HepG2 (cell line): ENCODE measurements at regions not wholly inside any gene's neighbourhood (a gene's known extent, or its start where the extent isn't known, plus 50 kb on each side); places are given as distances from the start of the nearest gene placed in this dataset.

Source experiments
- ATAC-seq: fragments of 200-7000 bp; cut with Tn5 transposase; 3 replicates; pipeline ENCODE4 v1.9.1; 2020; ENCODE audit warnings: mild to moderate bottlenecking, moderate library complexity
- BruUV-seq: library from RNA; stranded (reverse); fragments of 400-500 nt; replicated peaks from 2 replicates; lab custom pipeline; 2021; lab: Mats Ljungman, UMichigan
- CTCF ChIA-PET: fragments of 300-600 bp; formaldehyde crosslinking; extraction: SDS; loops from one replicate; lab custom pipeline; 2021; ENCODE audit warnings: low total read pairs, inconsistent platforms, low intra/inter-chr PET ratio; lab: Yijun Ruan, JAX
- POLR2A ChIA-PET: fragments of 350-600 bp; sonication (Branson Sonifier 250); formaldehyde crosslinking; loops from one replicate; lab custom pipeline; 2020; ENCODE audit warnings: antibody characterized with exemption, inconsistent platforms; lab: Yijun Ruan, JAX
- DNase-seq: peaks from one replicate; pipeline ENCODE4 v3.0.0-alpha.2; 2015; ENCODE audit warnings: low spot score
- FAIRE-seq: peaks from 3 replicates; lab custom pipeline; 2011; peaks lifted over from hg19 to GRCh38; lab: Jason Lieb, UNC
- H2AFZ ChIP-seq: one replicate; pipeline ENCODE4 v1.6.1; 2011; ENCODE audit warnings: low read length, inconsistent platforms
- H3K27ac ChIP-seq: fragments of 300-600 bp; 3 replicates; pipeline ENCODE4 v1.8.0; 2011; ENCODE audit warnings: mixed run types, mild to moderate bottlenecking, mixed read lengths, low read length, inconsistent platforms; ENCODE audit not compliant: insufficient read depth; ENCODE audit errors: extremely low read length
- H3K27me3 ChIP-seq, 2 experiments: fragments of 200-600 bp in 1 of 2; 2 replicates in 1 of 2; 3 replicates in 1 of 2; pipeline versions ENCODE4 v1.6.0 to v1.8.0; 2011; ENCODE audit warnings: low read length in 2 of 2, mild to moderate bottlenecking in 2 of 2, moderate library complexity in 2 of 2, inconsistent platforms in 1 of 2; ENCODE audit not compliant: insufficient read depth in 2 of 2, control insufficient read depth in 1 of 2
- H3K36me3 ChIP-seq, 2 experiments: fragments of 200-600 bp in 1 of 2; replicated peaks in 1 of 2; 2 replicates in 1 of 2; 3 replicates in 1 of 2; pipeline versions ENCODE4 v1.5.1 to v1.8.0; 2011; ENCODE audit warnings: low read length in 2 of 2, inconsistent platforms in 1 of 2; ENCODE audit not compliant: insufficient read depth in 2 of 2, control insufficient read depth in 1 of 2
- H3K4me1 ChIP-seq: 2 replicates; pipeline ENCODE4 v1.5.1; 2012; ENCODE audit warnings: low read length, inconsistent platforms; ENCODE audit not compliant: insufficient read depth
- H3K4me2 ChIP-seq: 2 replicates; pipeline ENCODE4 v1.6.0; 2011; ENCODE audit warnings: low read depth, low read length, inconsistent platforms
- H3K4me3 ChIP-seq, 3 experiments: fragments of 200-600 bp in 1 of 3; sonication (generic), shearing (Covaris generic) in 1 of 3; replicated peaks in 1 of 3; 2 replicates each; pipeline ENCODE4 v1.5.1; 2011 to 2016; ENCODE audit warnings: low read length in 3 of 3, inconsistent platforms in 2 of 3, low read depth in 2 of 3, mild to moderate bottlenecking in 2 of 3, control low read depth in 1 of 3, mixed read lengths in 1 of 3; ENCODE audit not compliant: insufficient read depth in 1 of 3
- H3K79me2 ChIP-seq: one replicate; pipeline ENCODE4 v1.6.1; 2011; ENCODE audit warnings: low read length, inconsistent platforms; ENCODE audit not compliant: insufficient read depth
- H3K9ac ChIP-seq: 2 replicates; pipeline ENCODE4 v1.6.0; 2011; ENCODE audit warnings: mild to moderate bottlenecking, low read depth, low read length, inconsistent platforms; ENCODE audit not compliant: insufficient read depth
- H3K9me3 ChIP-seq: 2 replicates; pipeline ENCODE4 v1.5.1; 2012; ENCODE audit warnings: mild to moderate bottlenecking, low read length
- H4K20me1 ChIP-seq: 2 replicates; pipeline ENCODE4 v1.6.0; 2011; ENCODE audit warnings: inconsistent platforms, mild to moderate bottlenecking, low read length, moderate library complexity; ENCODE audit not compliant: insufficient read depth
- AHR ChIP-seq: IDR thresholded peaks from 2 replicates; pipeline ENCODE4 v1.6.1; 2018; ENCODE audit warnings: missing genetic modification reagents, missing compliant biosample characterization
- BRCA1 ChIP-seq: sonication (generic); formaldehyde crosslinking; IDR thresholded peaks from 2 replicates; pipeline ENCODE4 v1.4.0; 2020; ENCODE audit warnings: missing genetic modification reagents
- HOXA9 ChIP-seq: sonication (generic); formaldehyde crosslinking; IDR thresholded peaks from 2 replicates; pipeline ENCODE4 v1.8.1; 2022; ENCODE audit warnings: missing genetic modification reagents, mild to moderate bottlenecking, moderate library complexity, borderline replicate concordance
- KLF12 ChIP-seq: sonication (generic); formaldehyde crosslinking; IDR thresholded peaks from 2 replicates; pipeline ENCODE4 v1.4.0; 2020; ENCODE audit warnings: missing genetic modification reagents, borderline replicate concordance
- NCOR1 ChIP-seq: fragments of 200-600 bp; sonication (generic); IDR thresholded peaks from 2 replicates; pipeline ENCODE4 v1.7.0; 2017; ENCODE audit warnings: antibody characterized with exemption, low read length, borderline replicate concordance
- RBM39 ChIP-seq: fragments of 200-400 bp; formaldehyde crosslinking; IDR thresholded peaks from one replicate; pipeline ENCODE4 v1.6.1; 2018; ENCODE audit warnings: antibody characterized with exemption, mild to moderate bottlenecking, low read depth, low read length; ENCODE audit not compliant: poor library complexity, severe bottlenecking
- TFDP2 ChIP-seq: sonication (generic); formaldehyde crosslinking; IDR thresholded peaks from 2 replicates; pipeline ENCODE4 v1.4.0; 2020; ENCODE audit warnings: missing genetic modification reagents
- THAP11 ChIP-seq: IDR thresholded peaks from 2 replicates; pipeline ENCODE4 v1.6.1; 2016; ENCODE audit warnings: missing biosample characterization, missing genetic modification reagents
- YEATS2 ChIP-seq: sonication (generic); formaldehyde crosslinking; IDR thresholded peaks from 2 replicates; pipeline ENCODE4 v1.4.0; 2020; ENCODE audit warnings: missing genetic modification reagents, borderline replicate concordance
- ZNF251 ChIP-seq: sonication (generic); formaldehyde crosslinking; IDR thresholded peaks from 2 replicates; pipeline ENCODE4 v1.9.0; 2021; ENCODE audit warnings: mild to moderate bottlenecking, missing genetic modification reagents
- ZNF282 ChIP-seq: fragments of 450-650 bp; IDR thresholded peaks from 2 replicates; pipeline ENCODE4 v1.6.1; 2018; ENCODE audit not compliant: partially characterized antibody
- ZNF660 ChIP-seq: sonication (generic); formaldehyde crosslinking; IDR thresholded peaks from 2 replicates; pipeline ENCODE4 v1.5.1; 2020; ENCODE audit warnings: mild to moderate bottlenecking, low read depth, missing genetic modification reagents, borderline replicate concordance
- ZNF780A ChIP-seq: sonication (generic); formaldehyde crosslinking; IDR thresholded peaks from 2 replicates; pipeline ENCODE4 v1.8.0; 2022; ENCODE audit warnings: mild to moderate bottlenecking, missing genetic modification reagents, moderate library complexity
- ZNF891 ChIP-seq: sonication (generic); formaldehyde crosslinking; IDR thresholded peaks from 2 replicates; pipeline ENCODE4 v1.5.0; 2020; ENCODE audit warnings: mild to moderate bottlenecking, missing genetic modification reagents
- WGBS: methylation state at CpG from one replicate; pipeline ENCODE4 v1.1.6; 2017; ENCODE audit warnings: low lambda C conversion rate; 5-methylcytosine and 5-hydroxymethylcytosine counted together
- in situ Hi-C: cut with HindIII; loops from 2 replicates; pipeline ENCODE4 v1.10.0; 2017; ENCODE audit warnings: low pct_unique_long_range_greater_than_20kb; ENCODE audit not compliant: extremely low pct_ligation_motif_present
- intact Hi-C: fragments of 100-400 bp; cut with micrococcal nuclease; formaldehyde crosslinking; loops from one replicate; pipeline ENCODE4 v1.10.0; 2022; ENCODE audit not compliant: unreplicated experiment

GRCh38 chr4:114343015-114343414 lies 255.6 kb upstream of the UGT8 start:
- FAIRE-seq (no peak), DNase-seq (no peak), ATAC-seq (no peak)
- no peaks in the 10 kb centered on the region for H4K20me1 ChIP-seq
- H3K9me3 ChIP-seq = no peaks in the 10 kb centered on the region
- CTCF ChIA-PET = no interaction called here
- no peak overlapping the region for H3K27ac ChIP-seq
- H3K4me3 ChIP-seq = no peak overlapping the region
- TF ChIP-seq ZNF251 (CRISPR knock-in tag) = no peak
- no peak for TF ChIP-seq KLF12
- TF ChIP-seq BRCA1 (CRISPR knock-in tag) = no peak
- TF ChIP-seq AHR (CRISPR knock-in tag) = no peak
- no peak for TF ChIP-seq HOXA9 (CRISPR knock-in tag)
- no peak for TF ChIP-seq ZNF891
- TF ChIP-seq RBM39 = no peak
- intact Hi-C loops = no loop called here
- H3K4me2 ChIP-seq = no peak overlapping the region
- no peak overlapping the region for H3K9ac ChIP-seq
- no peak overlapping the region for H2AFZ ChIP-seq
- no peaks in the 10 kb centered on the region for H3K79me2 ChIP-seq
- in situ Hi-C loops = no loop called here
- BruUV-seq = no TSS peak
- POLR2A ChIA-PET = no interaction called here
- no peaks in the 10 kb centered on the region for H3K36me3 ChIP-seq
- no peaks in the 10 kb centered on the region for H3K27me3 ChIP-seq
- no peaks in the 10 kb centered on the region for H3K4me1 ChIP-seq

DNA sequence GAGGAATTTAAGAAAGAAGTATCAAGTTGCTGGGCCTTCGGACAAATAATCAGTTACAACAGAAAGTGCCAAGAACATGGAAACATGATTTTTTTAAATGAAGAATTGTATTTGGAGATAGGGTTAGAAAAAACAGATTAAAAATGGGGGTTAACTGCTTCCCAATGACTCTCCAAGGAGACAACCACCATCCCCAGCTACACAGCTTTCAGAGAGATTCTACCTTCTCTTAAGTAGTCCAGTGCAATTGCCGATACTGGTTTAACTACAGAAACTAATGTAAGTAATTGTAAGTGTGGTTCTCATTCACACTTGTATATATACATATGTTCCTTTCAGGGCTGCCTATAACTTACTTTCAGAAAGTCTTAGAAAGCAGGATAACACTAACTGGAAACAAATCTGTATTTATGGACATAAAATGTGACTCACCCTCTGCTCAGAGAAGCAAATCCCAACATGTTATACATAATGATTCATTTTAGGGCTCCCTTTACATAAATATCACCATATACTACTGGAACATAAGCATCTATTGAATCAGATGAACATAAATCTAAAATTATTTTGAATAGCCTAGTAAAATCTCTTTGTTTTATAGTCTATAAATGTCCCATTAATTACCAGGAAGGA lies 248.9 kb upstream of the UGT8 start:
- Histone ChIP-seq H3K79me2 (no peaks in the 10 kb centered on the region), H3K27me3 (no peaks in the 10 kb centered on the region), H3K4me1 (no peaks in the 10 kb centered on the region), H3K4me3 (no peak overlapping the region), H3K9ac (no peak overlapping the region), H4K20me1 (no peaks in the 10 kb centered on the region), H3K4me2 (no peak overlapping the region), H2AFZ (no peak overlapping the region), H3K36me3 (no peaks in the 10 kb centered on the region), H3K27ac (no peak overlapping the region), H3K9me3 (no peaks in the 10 kb centered on the region)
- FAIRE-seq (no peak), DNase-seq (no peak), ATAC-seq (no peak)
- POLR2A ChIA-PET = no interaction called here
- CTCF ChIA-PET = no interaction called here
- no TSS peak for BruUV-seq
- no peak for TF ChIP-seq ZNF660
- TF ChIP-seq THAP11 (CRISPR knock-in tag) = no peak
- no peak for TF ChIP-seq ZNF780A (CRISPR knock-in tag)
- TF ChIP-seq NCOR1 = no peak
- no peak for TF ChIP-seq YEATS2 (CRISPR knock-in tag)
- TF ChIP-seq TFDP2 = no peak
- TF ChIP-seq ZNF282 = no peak
- intact Hi-C loops = no loop called here
- WGBS = 52% methylated on average over 2 of the region's 2 CpGs
- in situ Hi-C loops = no loop called here
